ENCODE measurements at regions not wholly inside any gene's neighbourhood (a gene's known extent, or its start where the extent isn't known, plus 50 kb on each side); places are given as distances from the start of the nearest gene placed in this dataset.

DNA sequence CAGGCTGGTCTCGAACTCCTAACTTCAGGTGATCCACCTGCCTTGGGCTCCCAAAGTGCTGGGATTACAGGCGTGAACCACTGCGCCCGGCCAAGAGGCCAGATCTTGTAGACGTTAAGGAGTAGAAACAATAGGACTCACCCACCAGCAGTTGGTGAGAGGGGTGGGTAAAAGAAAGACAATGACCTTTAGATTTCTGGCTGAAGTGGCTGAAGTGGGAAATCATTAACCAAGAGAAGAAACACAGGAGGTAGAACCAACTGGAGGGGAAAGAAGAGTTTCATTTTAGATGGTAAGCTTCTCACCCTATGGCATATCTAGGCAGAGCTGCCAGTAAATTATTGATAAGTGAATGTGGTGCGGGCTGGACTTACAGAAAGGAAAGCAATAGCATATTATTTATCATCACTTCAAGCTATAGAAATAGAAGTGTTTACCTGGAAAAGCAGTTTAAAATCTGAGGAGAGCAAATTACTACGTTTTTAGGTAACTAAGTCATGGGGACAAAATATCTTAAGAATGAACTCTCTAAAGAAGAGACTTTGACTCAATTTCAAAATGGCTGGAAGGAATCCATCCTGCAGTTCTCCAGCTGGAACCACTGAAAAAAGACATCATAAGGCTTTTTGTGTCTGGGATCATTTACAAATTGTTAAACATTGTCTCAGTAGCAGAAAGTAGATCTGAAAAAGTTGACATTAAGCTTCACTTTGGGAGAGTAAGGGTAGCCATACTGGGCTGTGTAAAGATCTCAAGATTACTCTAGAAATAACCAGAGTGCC lies 109.6 kb downstream of the ALDH8A1 start:
- no peak for TF ChIP-seq CTCF (IDR thresholded peaks at IDR 0.05; ENCODE audit: control extremely low read depth, extremely low read depth, low read depth, missing control alignments)
- no peak for DNase-seq (ENCODE audit: extremely low spot score)
- ChIA-PET CTCF (interaction anchor here (1.2 to 2.0 kb wide), 4 partner anchors 14 to 82 kb away, joined by 3 to 6 read pairs (median 4); no protein-coding TSS in a partner anchor), POLR2A (no interaction called here)

- CTCF ChIA-PET, result interaction anchor here (0.8 to 2.2 kb wide), 3 partner anchors 12 to 658 kb away, joined by 4 to 7 read pairs (median 4); no protein-coding TSS in a partner anchor
- POLR2A ChIA-PET, result no interaction called here
These were observed 113.9 kb downstream of the ALDH8A1 start for GRCh38 chr6:134835993-134836392.

GRCh38 chr6:134830940-134831339 lies 119.0 kb downstream of the ALDH8A1 start:
- TF ChIP-seq CTCF (IDR thresholded peaks at IDR 0.05; ENCODE audit: control extremely low read depth, extremely low read depth, low read depth, missing control alignments), result no peak
- ChIA-PET CTCF (interaction anchor here (1.0 to 2.6 kb wide), 6 partner anchors 8 to 721 kb away, joined by 3 to 8 read pairs (median 4); no protein-coding TSS in a partner anchor), POLR2A (no interaction called here)
- no peak for DNase-seq (ENCODE audit: extremely low spot score)

More at GRCh38 chr6:134835993-134836392, 113.9 kb downstream of the ALDH8A1 start:
- TF ChIP-seq CTCF (IDR thresholded peaks at IDR 0.05; ENCODE audit: control extremely low read depth, extremely low read depth, low read depth, missing control alignments), result no peak
- no peak for DNase-seq (ENCODE audit: extremely low spot score)

- no peak for TF ChIP-seq CTCF (IDR thresholded peaks at IDR 0.05; ENCODE audit: control extremely low read depth, extremely low read depth, low read depth, missing control alignments)
- ChIA-PET POLR2A (no interaction called here), CTCF (interaction anchor here (1.0 to 2.6 kb wide), 5 partner anchors 8 to 674 kb away, joined by 3 to 8 read pairs (median 6); no protein-coding TSS in a partner anchor)
- no peak for DNase-seq (ENCODE audit: extremely low spot score)
These were observed 119.7 kb downstream of the ALDH8A1 start for GRCh38 chr6:134830194-134830593.

- TF ChIP-seq CTCF (IDR thresholded peaks at IDR 0.05; ENCODE audit: control extremely low read depth, extremely low read depth, low read depth, missing control alignments), result no peak
- CTCF ChIA-PET, result interaction anchor here (2.2 kb wide), 1 partner anchor 112 kb away, joined by 8 read pairs; no protein-coding TSS in a partner anchor
- DNase-seq (ENCODE audit: extremely low spot score), result no peak
- POLR2A ChIA-PET, result no interaction called here
These were observed 121.3 kb downstream of the ALDH8A1 start for GRCh38 chr6:134828641-134829040.

DNA sequence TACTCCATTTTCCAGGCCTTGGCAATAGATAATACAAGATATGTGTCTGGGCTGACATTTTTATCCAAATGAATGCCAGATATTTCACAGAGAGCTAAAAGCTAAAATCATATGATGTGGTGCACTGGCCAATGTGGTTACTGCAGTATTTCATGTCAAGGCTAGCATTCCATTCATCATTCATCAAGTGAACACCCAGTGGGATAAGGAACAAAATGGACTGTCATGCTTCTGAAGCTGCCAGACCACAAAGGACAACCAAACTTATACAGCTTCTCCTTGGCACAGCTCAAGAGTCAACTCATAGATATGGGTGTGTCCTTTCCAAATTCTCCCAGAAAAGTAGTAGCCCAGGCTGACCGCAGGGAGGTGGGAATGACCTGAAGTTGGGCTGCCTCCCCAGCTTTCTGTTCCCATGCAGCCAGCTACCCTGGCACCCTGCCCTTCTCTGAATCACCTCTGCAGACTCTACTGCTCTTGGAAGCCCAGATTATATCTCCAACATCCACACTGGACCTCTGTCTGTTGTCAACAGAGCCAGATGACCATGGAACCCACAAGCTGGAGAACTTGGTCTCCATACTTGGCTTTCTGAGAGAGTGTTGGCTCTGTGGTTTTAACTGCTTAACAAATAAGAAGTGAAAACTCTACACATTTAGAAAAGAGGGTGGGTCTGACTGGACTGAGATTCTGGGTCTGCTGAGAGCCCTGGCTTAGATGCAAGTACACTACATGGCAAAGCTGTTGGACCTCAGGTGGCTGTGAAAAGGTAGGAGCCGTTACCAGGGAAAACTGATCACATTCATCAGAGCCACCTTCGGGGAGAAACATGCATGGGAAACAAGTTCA lies 122.8 kb downstream of the ALDH8A1 start:
- no peak for TF ChIP-seq CTCF (IDR thresholded peaks at IDR 0.05; ENCODE audit: control extremely low read depth, extremely low read depth, low read depth, missing control alignments)
- DNase-seq (ENCODE audit: extremely low spot score), result no peak
- ChIA-PET POLR2A (no interaction called here), CTCF (interaction anchor here (1.0 to 1.9 kb wide), 8 partner anchors 11 to 706 kb away, joined by 3 to 6 read pairs (median 4); no protein-coding TSS in a partner anchor)
